T-helper 1 cell (primary cell): ENCODE measurements at regions not wholly inside any gene's neighbourhood (a gene's known extent, or its start where the extent isn't known, plus 50 kb on each side); places are given as distances from the start of the nearest gene placed in this dataset.

Experiments used
- DNase-seq, 5 donors: peaks; one replicate each; pipeline ENCODE4 v3.0.0-alpha.2; 2012 to 2020

DNA sequence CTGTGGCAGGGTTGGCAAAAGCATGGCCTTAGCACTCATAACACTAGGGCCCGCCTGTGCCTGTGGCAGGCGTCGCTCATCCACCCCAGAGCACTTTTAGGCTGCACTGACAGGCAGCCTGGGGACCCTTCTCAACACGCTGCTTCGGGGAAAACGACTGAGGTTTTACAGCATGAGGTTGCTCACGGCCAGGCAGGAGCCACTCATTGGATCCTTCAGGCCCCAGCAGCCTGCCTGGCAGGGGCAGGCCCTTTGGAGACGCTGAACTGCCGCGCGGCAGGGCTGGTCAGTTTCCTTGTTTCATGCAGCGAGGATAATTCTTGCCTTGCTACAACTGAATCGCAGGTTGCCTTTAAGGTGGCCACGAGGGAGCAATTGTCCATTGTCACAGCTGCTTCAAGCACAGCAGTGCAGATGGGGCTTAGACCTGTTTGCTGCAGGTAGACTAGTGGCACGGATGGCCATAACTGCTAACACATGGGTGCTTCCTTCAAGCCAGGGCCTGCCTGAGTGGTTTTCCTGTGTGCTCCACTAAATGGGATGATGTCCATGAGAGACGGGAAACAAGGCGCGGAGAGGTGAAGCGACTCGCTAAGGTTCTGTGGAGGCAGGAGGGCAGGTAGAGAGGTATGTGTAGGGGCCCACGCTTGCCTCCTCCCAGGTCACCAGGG lies 49.9 kb upstream of the HS6ST1 start:
- DNase-seq = no peak

DNA sequence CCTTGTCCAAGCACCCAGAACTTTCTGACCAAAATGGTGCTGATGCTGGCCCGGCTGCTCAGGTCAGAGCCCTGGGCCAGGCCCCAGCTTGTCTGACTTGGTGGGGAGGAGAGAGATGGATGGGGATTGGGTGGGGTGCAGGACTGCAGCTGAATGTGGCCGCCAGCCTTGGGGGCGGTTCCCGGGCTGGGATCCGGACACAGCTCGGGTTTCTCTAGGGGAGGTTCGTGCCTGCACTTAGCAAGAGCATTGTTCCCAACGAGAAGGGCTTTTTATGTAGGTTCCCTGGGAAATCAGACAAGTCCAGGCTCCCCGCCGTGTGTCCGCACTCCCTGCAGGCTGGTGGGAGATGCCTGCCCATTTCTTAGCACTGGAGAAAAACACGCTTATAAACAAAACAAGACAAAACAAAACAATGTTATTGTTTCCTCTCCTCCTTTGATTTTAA lies 50.5 kb upstream of the HS6ST1 start:
- no peak for DNase-seq

DNA sequence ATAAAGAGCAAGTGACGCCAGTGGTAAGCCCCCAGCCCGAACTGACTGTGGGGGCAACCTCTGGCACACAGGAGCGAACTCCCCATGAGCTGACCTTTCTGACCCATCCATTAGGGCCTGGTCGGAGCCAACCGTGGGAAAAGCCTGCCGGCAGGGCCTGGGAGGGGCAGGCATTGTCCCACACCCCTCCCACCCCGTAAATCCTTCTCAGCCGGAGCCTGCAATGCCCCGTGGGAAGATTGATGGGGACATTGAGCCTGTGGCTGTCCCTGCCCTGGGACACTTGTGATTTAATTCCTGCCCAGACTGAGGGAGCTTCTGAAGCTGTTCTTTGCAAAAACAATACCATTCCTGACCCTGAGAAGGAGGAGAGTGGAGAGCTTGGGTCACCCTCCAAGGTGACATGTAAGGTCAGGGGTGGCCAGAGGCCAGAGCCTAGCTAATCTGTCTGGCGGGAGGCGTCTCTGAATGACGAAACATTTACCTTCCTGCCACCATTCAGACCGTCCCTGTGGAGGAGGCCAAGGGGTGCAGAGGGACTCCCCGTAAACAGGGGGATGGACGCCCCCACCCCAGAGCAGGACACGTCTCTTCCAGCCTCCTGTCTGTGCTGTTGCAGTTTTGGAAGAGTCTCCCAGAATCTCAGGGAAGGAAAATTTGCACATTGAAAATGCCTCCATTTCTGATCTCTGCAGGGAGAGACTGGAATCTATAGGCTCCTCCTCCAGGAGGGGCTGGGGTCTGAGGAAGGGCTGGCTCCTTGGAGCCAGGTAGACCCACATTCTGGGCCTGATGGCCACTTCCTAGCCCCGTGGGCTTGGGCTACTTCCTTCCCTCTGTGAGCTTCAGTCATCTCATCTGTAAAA lies 51.2 kb upstream of the HS6ST1 start:
- no peak for DNase-seq

DNA sequence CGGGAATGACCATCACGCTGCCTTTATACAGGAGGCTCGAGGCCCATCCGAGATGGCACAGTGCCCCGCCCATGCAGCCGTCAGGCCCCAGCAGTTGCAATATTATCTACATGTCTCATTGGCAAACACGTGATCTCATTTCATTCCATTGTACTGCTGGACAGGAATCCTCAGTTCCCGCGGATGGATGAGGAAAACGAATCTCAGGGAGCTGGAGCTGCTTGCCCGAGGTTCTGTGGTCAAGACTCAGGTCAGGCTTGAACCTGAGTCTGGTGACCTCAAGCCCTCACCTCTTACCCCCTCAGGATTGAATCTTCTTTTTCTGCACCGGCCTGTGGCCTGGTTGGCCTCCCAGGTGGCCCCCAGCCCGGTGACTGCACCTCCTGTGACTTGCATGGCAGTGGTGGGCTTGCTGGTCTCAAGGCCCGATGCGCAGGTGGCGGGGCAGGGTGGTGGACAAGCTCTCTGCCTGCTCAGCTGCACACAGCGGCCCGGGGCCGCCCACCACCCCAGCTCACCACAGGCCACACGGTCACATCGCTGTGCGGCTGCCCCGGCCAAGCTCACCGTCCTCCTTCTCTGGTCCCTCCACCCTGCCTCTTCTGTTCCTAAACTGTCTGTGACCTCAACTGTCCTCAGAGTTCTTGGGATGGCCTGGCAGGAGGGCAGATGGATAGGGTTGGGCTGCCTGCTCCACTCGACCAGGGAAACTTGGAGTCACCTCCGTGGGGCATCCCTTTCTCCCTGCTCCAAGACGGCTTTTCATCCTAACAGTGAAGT lies 52.0 kb upstream of the HS6ST1 start:
- DNase-seq = no peak

DNA sequence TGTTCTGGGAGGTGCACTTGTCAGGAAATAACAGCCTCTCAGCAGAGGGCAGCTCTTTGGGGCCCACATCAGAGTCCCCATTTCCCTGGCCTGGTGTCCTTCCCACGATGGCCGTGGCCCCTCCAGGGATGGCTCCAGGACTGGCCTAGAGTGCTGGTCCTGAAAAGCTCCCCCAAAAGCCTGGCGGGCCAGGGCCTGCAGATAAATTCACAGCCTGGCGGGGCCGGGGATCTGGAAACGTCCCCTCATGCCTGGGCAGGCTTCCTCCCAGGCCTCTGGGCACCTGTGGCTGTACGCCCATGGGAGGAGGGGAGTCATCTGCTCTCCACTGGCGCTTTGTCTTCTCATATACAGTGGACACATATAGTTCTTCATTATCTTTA lies 52.6 kb upstream of the HS6ST1 start:
- no peak for DNase-seq

DNA sequence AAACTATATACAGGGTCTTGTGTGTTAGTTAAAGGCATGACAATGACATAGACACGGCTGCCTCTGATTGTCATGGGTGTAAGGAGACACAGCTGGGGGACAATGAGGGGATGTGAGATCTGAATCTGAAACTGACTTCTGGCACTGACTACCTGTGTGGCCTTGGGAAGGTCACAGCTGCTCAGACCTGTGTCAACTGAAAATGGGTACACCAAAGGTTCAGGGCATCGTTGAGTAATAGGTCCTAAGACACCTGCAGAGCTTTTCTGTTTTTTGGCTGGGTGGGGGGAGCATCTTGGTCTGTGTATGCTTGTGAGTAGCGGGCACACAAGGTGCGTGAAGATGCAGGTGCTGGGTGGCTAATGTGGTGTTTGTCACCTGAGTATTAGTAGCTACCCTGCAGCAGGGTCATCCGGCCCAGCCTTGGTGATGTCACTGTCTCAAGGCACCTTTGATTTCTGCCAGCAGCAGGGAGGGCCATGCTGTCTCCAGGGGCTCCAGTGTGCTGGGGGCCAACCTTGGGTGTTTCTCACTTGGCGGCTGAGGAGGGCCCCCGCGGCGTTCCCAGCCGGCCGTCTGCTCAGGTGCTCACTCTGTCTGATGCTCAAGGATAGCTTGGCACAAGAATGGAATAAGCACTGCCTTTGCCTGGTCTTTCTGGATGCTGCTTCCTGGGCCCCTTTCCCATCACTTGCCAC lies 53.1 kb upstream of the HS6ST1 start:
- DNase-seq = no peak

DNA sequence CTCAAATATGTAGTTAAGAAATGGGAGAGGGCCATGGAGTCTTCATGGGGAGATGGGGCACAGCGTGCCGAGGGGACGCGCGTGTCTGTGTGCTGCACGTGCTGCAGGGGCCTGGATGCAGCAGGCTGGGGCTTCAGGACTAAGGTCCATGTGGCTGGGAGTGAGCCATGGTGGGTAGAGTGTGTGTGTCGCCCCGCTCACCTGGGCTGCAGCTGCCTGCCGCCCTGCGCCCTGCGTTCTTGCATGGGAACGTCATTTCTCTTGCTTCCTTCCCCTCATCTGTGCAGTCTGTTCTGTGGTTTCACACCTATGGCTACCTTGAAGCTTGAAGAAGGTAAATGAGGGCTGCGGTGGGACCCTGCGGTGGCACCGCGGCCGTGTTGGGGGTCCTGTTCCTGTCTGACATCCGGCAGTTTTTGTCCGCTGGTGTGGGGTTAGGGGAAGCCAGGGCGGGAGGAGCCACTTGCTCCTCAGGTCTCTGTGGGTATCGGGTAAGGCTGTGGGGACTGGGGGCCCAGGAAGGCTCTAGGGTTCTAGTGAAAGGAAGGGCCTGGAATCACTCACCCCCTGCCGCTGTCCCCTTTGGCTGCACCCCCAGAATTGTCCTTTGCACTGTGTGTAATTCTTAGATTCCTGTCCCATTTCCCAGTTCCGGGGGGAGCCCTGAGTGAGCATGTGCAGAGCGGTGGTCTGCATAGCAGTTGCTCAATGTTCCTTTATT lies 54.1 kb upstream of the HS6ST1 start:
- peak in 1 of 5 donors; percentile 22 for DNase-seq

DNA sequence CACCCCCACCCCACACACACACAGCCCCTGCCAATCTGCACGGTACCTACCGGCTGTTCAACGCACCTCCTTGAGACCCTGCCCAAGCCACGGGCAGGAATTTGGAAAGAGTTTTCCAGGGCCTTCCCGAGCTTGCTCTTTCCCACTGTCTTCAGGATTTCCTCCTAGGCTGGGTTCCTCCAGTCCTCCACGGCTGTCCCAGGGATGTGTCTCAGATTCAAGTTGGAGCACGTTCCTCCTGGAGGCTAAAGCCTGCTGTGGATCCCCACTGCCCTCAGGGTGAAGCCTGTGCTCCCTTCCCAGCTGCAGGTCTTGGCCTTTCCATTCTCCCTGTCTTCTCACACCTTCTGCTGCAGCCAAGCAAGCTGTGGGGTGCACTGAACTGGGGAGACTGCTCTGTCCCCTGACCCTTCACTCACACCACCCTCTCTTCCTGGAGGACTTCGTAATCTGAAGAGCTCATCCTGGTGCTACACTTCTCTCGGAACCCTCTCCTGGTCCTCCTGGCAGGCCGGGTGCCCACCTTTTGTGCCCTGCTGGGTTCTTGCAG lies 54.9 kb upstream of the HS6ST1 start:
- no peak for DNase-seq

DNA sequence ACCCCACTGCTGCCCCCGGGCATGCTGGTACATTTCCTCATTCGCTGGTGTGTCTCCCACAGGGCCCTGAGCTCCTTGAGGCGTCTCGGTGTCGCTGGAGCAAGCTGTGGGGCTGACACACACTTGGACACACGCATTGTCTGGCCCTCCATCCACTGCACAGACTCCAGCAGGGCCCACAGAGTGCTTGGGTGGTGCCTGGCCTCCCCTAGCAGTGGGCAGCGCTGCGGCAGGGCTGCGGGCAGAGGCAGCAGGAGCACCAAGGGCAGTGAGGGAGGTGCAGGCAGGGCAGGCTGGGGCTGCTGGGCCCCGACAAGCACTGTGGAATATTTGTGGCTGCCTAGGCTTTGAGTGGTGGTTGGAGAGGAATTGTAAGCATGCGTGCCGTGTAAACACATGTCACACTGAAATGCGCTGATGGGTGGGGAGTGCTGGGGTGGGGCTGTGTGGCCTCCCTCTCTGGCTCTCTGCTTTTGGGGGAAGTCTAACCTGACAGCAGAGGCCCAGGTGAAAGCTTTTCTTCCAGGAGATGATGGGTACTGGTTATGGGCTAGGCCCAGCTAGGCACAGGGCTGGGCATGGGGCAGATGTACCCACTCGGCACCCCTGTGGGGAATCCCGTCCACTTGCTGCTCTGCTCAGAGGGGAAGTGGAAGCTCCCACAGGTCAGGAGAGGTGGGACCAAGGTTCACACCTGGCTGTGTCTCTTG lies 55.5 kb upstream of the HS6ST1 start:
- no peak for DNase-seq

DNA sequence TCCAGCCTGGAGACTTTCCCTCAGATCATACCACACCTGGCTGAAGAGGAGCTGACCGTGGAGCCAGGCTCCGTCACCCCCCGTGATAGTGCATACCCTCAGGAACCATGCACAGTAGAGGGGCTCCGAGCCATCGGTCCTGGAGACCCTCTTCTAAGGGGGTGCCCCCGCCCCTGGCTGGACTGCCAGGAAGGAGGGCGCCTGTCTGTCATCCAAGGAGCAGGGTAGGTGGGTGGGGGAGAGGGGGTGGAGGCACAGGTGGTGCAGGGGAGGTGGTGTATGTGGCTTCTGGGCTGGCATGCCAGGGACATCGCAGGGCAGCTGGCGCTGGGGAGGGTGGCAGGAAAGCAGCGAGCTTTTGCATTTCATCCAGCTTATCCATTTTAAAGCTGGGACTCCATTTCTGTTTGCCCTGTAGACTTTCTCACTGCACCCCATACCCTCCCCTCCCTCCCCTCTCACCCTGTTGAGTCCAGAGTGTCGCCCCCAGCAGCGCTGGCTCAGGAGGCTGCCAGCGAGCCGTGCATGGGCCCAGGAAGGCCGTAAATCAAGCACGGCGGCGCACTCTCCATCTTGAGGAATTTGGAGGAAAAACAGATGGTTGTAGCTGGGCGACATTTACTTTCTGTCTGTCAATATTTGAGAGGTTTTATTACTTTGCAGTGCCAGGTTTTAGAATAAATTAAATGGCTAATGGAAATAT lies 56.2 kb upstream of the HS6ST1 start:
- DNase-seq = no peak

DNA sequence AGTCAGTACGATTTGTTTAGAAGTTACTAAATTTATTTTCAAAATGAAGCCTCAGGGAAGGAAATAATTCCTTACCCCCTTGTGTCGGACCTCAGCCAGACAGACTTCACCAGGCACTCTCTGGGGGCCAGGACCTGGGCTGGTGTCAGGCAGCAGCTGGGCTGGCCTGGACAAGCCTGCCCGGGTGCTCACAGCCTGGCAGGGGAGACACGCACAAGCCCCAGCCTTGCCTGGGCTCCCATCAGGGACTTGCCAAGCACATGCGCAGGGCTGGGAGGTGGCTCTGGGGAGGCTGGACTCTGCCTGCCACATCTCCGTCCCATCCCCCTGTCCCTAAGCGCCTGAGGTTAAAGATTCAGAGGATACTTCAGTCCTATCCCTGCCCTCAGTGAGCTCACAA lies 56.8 kb upstream of the HS6ST1 start:
- no peak for DNase-seq

DNA sequence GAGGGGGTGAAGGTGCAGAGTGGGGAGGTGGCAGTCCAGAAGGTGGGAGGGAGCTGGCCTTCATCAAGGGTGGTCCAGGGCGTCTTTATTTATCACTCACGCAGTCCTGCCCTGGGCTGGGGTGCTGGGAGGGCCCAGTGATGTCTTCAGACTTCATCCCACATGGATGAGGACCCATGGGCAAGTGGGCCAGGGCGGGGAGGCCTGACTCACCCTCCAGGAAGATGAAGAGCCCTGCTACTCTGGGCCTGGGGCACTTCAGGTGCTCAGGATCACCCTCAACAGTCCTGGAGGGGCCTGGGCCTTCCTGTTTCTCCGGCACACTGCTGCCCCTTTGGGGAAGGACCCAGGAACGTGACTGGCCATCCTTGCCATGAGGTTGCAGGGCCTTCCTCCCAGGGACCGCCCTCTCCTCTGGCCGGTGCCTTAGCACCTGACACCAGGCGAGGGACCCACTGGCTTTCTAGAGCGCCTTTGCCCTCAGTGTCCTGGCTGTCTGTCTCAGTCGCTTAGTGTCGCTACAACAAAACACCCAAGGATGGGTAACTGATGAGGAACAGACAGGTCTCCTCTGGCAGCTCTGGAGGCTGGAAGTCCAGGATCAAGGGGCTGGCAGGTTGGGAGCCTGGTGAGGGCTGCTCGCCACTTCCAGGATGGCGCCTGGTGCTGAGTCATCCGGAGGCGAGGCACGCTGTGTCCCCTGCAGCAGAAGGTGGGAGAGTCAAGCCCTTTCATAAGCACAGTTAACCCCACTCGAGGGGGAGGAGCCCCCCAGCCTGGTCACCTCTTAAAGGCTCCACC lies 57.8 kb upstream of the HS6ST1 start:
- DNase-seq = no peak

DNA sequence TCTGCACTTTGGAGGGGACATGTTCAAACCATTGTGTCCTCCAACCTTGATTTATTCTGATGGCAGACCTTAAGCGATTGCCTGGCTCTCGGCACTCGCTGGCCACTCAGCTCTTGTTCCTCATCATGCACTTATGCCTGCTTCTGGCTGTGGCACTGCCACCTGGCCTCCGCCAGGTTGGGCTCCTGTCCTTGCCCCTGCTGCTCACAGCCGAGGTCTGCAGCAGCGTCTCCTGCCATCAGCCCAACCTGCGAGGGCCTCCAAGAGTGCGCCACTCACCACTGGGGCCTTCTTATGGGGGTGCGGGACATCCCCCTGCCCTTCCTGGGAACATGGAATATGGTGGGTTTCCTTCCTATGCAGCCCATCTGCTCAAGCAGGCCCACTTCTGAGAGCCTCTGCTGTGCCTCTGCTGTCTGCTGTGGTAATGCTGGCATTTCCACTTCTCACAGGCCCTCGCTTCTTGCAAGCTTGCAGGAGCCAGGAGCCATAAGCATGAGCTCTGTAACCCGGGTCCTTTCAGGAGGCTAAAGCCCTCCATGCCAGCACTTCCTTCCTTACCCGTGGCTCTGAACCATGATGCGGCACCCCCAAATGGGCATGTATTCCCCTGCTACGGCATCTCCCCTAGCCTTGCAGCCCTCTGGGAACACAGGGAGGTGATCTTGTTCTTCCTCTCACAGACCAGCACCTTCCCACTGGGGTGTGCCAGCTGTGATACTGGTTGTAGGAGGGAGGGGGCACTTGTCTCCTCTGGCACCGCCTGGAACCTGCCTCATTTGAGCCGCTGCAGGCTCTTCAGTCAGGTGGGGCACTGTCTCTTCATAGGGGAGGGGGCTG lies 58.6 kb upstream of the HS6ST1 start:
- no peak for DNase-seq

DNA sequence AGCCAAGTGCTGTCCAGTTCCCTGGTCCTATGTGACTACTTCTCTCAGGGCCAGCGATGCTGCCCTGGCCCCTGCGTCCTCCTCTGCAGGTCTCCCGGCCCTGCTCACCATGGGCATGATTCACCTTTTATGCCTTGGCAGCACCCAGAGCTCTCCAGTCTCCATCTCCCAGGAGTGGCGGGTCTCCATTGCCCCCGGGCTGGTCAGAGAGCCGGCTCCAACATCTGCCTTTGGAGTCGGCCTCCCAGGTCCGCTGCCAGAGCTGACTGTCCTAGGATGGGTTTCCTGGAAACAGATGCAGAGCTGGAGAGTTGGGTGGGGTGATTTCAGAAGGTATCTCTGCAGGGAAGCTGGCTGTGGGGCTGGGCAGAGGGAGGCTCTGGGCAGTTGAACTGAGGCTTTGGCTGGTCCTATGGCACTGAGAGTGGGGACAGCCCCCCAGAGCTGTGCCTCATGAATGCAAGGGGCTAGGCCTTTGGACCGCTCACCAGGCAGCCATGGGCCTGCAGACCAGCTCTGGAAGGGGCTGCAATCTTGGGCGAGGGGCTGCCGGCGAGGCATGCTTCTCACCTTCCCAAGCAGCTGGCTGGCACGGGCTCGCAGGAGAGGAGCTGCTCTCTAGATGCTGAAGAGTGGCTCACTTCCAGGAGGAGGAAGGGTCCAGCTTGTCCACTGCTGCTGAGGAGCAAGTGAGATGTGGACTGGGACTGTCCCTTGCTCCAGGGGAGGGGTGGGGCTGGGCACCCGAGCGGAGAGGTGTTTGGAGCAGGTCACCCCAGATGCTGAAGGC lies 59.8 kb upstream of the HS6ST1 start:
- no peak for DNase-seq

DNA sequence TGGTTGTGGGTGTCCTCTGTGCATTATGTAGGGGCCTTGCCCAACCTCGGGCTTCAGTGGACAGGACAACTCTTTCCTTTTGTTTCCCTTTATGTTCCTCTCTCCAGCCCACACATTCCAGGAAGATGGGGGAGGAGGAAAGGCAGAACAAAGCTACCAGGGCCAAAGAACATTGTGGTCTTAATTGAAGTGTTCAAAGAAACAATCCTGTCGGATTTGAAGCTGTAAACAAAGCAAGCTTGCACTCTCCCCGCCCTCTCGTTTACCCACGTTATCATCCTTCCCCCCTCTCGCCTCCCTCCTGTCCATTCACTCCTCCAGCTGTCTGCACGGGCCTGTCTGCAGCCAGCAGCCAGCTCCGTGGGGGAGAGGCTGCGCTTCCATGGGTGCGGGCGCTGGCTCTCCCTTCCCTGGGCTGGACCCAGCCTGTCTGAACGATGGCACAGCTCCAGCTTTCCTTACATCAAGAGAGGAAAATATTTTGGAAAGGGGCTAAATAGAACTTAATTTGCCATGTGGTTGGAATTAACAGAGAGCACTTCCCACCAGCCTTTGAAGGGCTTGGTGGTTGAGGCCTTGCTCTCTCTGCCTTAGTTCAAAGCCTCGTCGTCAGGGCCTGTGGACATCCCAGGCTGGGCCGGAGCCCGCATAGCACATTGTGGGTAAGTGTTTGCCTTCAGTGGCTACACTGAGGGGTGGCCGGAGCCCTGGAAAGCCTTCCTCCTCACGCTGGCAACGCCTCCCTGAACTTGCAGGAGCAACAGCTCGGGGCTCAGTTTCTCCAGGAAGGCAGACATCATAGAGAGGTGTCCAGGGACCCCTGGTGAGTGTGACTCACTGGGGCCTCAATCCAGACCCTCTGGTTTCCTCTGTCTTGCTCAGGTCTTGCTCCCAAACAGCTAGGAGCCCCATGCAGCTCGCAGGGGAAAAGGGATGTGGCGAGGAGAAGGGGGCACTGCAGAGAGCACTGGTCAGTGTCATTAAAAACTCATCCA lies 60.6 kb upstream of the HS6ST1 start:
- DNase-seq = no peak

DNA sequence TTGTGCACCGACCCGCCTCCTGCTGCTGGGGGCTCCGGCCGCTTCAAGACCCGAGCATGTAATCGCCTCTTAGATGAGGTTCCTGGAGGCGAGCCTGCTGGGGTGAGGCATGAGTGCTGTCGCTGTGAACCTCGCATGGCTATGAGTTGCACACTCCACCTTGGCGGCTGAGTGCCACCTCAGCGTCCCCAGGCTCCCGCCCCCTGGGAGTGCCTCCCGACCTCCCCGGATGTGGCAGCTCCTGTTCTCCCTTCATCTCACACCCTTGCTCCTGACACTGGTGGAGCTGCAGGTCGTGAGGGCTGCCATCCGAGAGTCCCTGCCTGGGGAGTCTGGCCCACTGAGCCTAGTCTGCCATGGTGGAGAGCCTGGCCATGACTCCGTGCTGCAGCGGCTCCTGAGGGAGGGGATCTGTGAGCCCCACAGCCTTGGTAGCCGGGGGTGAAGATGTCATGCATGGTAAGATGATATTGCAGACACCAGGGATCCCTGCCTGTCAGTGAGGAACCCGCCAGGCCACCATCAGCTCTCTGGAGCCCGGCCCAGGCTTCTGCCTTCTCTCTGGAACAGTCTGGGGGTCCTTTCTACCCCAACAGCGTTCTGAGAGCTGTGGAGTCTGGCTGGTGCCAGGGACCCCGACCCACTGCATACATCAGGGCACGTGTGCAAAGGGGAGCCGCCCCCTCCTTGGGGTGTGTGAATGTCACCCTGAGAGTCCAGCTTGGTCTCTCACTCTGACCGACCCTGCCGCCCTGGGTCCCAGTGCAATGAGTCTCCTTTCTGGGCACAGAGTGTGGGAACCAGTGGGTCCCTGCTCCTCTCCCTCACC lies 61.6 kb upstream of the HS6ST1 start:
- DNase-seq = no peak
